ENCODE measurements at regions not wholly inside any gene's neighbourhood (a gene's known extent, or its start where the extent isn't known, plus 50 kb on each side); places are given as distances from the start of the nearest gene placed in this dataset.

- TF ChIP-seq CHD7 (IDR thresholded peaks at IDR 0.05; ENCODE audit: insufficient replicate concordance, low read length), result no peak
- no peak for TF ChIP-seq POLR2A (IDR thresholded peaks at IDR 0.05; ENCODE audit: control extremely low read depth in 1 of 2, low read depth in 2 of 2, low read length in 2 of 2)
- TF ChIP-seq, protein P1, sequence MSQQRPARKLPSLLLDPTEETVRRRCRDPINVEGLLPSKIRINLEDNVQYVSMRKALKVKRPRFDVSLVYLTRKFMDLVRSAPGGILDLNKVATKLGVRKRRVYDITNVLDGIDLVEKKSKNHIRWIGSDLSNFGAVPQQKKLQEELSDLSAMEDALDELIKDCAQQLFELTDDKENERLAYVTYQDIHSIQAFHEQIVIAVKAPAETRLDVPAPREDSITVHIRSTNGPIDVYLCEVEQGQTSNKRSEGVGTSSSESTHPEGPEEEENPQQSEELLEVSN (IDR thresholded peaks at IDR 0.05), result no peak
- TF ChIP-seq POU5F1 (IDR thresholded peaks at IDR 0.05; ENCODE audit: low read depth, low read length), result no peak
- TF ChIP-seq PHF8 (conservative IDR thresholded peaks at IDR 0.05; ENCODE audit: low read depth, low read length), result no peak
- no peak for TF ChIP-seq CBX8 (IDR thresholded peaks at IDR 0.05; ENCODE audit: borderline replicate concordance, low read depth, low read length)
These were observed 71.8 kb upstream of the SYPL1 start (continued) for GRCh38 chr7:106183952-106184351.

Data from H1 (cell line).